Right kidney (tissue), 1 donor: ENCODE measurements at regions not wholly inside any gene's neighbourhood (a gene's known extent, or its start where the extent isn't known, plus 50 kb on each side); places are given as distances from the start of the nearest gene placed in this dataset.
"Not testable (repeated sequence)": the region's sequence is repeated elsewhere in the genome, so short reads cannot be mapped to it uniquely, and the experiment has no call there.

Experiments used
- DNase-seq: peaks from one replicate; pipeline ENCODE4 v3.0.0-alpha.2; 2016

- no peak for DNase-seq
These were observed 318.6 kb upstream of the TMPRSS15 start for GRCh38 chr21:18722193-18722592.

DNA sequence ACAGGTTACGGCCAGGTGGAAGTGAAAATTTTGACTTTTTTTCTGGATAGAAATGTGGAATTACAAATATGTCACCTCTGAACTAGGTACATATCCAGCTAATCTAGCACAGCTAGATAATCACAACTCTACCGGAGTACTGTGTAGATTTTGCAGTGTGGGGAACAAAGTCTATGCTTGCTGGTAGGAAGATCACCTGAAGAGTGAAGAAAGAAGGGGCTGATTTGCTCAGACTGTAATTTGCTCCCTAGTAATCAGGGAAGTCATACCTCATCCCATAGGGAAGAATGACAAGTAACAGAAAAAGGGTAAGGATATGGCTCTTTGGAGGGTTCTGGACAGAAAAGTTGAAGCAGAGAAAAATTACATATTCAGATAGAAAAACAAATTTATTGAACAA lies 319.6 kb upstream of the TMPRSS15 start:
- DNase-seq, result no peak

DNA sequence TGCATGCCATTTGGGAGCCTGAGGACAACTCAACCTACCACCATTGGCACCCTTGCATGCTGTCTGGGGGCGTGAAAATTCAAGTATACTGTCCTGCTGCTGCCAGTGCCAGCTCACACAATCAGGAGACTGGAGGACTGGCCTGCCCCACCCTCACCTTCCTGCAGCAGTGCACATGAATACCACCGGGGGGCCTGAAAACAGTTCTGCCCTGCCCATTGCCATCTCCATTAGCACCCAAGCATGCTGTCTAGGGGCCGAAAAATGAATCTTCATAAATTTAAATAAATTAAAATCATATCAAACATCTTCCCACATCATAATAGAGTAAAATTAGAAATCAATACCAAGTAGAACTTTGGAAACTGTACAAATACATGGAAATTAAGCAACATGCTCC lies 322.1 kb upstream of the TMPRSS15 start:
- DNase-seq, result no peak

GRCh38 chr21:18741954-18742353 lies 338.4 kb upstream of the TMPRSS15 start:
- no peak for DNase-seq

DNA sequence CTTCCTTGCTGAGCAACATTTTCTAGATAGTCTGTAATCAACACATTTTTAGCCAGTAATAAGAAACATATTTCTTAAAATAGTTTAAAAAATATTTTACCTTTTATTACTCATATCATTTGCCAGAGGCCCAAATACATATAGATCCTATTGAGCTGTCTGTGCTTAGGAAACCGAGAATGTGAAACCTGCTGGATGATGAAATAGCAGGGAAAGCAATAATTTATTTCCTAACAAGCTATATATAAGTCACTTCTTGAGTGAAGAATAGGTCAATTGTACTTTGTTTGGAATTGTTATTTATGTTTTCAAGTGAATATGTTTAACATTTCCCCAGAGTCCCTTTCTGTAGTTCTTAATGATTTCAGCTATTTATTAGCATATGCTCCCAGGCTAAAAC lies 339.9 kb upstream of the TMPRSS15 start:
- no peak for DNase-seq

GRCh38 chr21:18744840-18745239 lies 341.3 kb upstream of the TMPRSS15 start:
- no peak for DNase-seq

DNA sequence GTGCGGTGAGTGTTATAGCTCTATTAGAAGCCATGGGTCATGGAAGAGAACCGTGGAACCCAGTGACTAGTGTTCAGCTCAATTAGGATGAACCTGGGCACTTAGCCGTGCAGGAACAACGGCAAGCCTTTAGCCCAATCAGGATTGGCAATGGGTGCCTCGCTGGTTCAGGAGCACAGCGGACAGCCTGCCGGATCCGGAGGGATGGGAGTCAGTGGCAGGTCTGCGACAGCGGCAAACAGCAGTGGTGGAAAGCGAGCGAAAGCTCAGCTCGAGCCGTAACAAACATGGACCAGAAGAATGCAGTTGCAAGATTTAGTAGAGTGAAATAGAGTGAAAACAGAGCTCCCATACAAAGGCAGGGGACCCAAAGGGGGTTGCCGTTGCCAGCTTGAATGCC lies 349.3 kb upstream of the TMPRSS15 start:
- not testable (repeated sequence) for DNase-seq

GRCh38 chr21:18756272-18756671 lies 352.7 kb upstream of the TMPRSS15 start:
- DNase-seq, result not testable (repeated sequence)

- no peak for DNase-seq
These were observed 355.7 kb upstream of the TMPRSS15 start for GRCh38 chr21:18759267-18759666.

DNA sequence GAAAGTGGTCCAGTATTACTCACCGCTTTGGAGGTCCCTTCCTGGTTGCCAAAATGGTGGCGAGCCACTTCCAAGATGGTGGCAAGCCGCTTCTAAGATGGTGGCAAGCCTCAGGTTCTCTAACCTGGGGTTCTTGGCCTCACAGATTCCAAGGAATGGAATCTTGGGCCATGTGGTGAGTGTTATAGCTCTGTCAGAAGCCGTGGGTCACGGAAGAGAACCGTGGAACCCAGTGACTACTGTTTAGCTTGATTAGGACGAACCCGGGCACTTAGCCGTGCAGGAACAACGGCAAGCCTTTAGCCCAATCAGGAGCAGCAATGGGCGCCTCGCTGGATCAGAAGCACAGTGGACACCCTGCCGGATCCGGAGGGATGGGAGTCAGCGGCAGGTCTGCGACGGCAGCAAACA lies 356.2 kb upstream of the TMPRSS15 start:
- DNase-seq, result no peak

DNA sequence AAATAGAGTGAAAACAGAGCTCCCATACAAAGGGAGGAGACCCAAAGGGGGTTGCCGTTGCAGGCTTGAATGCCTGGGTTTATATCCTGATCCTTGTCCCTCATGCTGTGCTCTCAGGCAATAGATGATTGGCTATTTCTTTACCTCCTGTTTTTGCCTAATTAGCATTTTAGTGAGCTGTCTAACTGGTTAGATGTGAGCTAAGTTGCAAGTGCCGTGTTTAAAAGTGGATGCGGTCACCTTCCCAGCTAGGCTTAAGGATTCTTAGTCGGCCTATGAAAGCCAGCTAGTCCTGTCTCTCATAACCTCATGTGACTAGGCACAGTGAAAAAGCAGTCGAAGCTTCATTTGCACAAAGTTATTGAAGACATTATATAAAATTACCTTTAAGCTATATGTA lies 356.7 kb upstream of the TMPRSS15 start:
- DNase-seq, result no peak

GRCh38 chr21:18764720-18765119 lies 361.1 kb upstream of the TMPRSS15 start:
- no peak for DNase-seq

GRCh38 chr21:18769599-18769998 lies 366.0 kb upstream of the TMPRSS15 start:
- no peak for DNase-seq

DNA sequence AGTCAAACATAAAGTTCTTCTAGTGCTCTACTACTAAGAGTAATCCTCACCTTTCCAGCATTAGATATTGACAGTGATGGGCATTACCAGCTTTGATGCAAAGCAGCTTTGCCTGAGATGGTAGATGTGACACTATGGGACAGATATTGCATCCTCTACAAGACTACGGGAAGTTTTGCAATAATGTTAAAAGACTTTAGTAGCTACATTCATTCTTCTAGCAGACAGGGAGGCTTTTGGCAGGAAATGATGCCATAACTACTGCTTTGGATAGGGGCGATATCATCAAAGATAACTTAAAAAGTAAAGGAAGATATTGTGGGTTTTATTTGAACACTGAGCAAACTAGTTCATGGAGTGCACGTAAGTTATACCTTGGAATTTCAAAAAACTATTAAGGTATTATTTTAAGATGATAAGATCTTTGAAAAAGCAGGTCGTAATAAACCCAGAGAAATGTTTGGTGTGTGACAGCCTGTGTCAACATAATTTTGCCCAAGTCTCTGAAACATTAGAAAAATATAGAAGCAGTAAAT lies 368.3 kb upstream of the TMPRSS15 start:
- DNase-seq, result no peak

- no peak for DNase-seq
These were observed 368.8 kb upstream of the TMPRSS15 start for GRCh38 chr21:18772404-18772803.

DNA sequence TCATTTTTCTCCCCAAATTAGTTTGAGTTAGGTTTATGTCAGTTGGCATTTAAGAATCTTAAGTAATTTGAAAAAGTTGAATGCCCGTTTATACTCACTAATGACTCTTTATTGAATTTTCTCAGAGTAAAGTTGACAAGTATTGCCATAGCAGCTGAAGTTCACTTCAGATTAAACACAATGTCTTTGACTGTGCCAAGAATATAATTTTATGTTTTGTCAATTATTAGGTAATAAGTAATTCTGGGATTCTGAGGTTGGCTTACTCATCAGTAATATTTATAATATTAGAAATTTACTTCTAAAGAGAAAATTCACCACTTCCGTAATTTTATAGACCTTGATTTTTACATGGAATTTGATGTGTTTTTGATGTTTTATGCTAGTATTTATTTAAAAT lies 369.3 kb upstream of the TMPRSS15 start:
- DNase-seq, result no peak

GRCh38 chr21:18776936-18777335 lies 373.4 kb upstream of the TMPRSS15 start:
- no peak for DNase-seq

GRCh38 chr21:18782721-18783120 lies 379.1 kb upstream of the TMPRSS15 start:
- DNase-seq, result no peak

DNA sequence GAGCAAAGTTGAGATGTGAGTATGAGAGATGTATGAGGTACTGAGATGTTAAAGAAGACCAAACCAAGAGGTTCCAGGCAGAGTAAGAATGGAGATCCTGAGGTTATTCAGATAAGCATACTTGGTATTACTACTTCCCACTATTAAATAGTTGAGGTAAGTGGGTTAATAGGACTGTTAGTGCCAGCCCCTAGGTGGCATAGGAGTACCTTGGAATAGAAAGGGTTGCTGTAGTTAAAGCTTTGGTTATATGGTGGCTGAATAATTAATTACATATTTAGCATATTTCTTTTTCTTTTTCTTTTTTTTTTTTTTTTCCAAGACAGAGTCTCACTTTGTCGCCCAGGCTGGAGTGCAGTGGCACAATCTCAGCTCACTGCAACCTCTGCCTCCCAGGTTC lies 397.9 kb upstream of the TMPRSS15 start:
- no peak for DNase-seq

GRCh38 chr21:18803624-18804023 lies 400.0 kb upstream of the TMPRSS15 start:
- DNase-seq, result no peak

- DNase-seq, result no peak
These were observed 406.6 kb upstream of the TMPRSS15 start for GRCh38 chr21:18810136-18810535.

- DNase-seq, result no peak
These were observed 408.7 kb upstream of the TMPRSS15 start for GRCh38 chr21:18812308-18812707.

- no peak for DNase-seq
These were observed 415.9 kb upstream of the TMPRSS15 start for GRCh38 chr21:18819507-18819906.

DNA sequence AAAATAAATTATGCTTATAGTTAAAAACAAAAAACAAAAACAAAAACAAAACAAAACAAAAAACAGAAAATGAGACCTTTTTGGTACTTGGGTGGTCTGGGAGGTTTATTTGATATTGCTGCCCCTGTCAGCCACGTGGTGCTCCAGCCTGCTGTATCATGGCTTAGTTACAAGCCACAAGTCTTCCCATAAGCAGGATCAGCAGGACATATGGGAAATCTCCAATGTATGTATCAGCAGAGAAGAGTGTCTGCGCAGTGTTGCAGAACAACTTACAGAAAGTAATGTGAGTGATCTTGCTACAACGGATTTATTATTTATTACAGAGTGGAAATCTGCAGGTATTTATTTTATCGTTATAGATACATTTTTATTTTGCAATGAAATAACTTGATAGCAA lies 423.0 kb upstream of the TMPRSS15 start:
- no peak for DNase-seq

DNA sequence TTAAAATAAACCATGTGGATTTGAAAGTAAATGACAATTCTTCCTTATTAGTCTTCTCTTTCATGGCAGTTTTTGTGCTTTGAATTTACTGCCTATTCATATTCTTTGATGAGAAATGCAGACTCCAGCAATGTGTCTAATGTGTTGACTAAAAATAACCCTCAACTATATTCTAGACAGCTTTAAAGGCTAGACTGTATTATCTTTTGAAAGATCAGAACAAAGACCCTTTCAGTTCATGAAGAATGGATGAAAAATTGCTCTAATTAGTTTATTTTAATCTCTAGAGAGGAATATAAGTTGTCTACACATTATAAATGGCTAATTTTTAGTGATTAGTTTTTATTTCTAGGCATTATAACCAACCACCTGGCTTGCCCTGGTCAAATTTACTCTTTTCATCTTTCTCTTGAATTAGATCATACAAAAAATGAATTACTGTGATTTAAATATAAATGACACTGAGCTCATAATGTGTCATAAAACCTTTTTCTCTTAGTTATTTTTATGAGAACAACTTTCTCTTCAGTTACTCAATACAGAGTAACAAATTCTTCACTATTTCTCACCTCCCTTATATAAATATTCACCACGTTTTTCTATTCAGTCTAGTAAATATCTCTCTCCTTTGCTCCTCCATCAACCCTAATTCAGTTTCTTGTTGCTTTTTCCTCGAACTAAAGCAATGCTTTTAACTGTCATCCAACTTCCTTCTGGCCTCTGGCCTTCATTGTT lies 428.5 kb upstream of the TMPRSS15 start:
- no peak for DNase-seq
